NB4 (cell line): ENCODE measurements at regions not wholly inside any gene's neighbourhood (a gene's known extent, or its start where the extent isn't known, plus 50 kb on each side); places are given as distances from the start of the nearest gene placed in this dataset.

Source experiments
- CTCF ChIP-seq: IDR thresholded peaks from one replicate; pipeline ENCODE4 v1.5.1; 2012; ENCODE audit warnings: low read depth, low read length
- MAX ChIP-seq: IDR thresholded peaks from 2 replicates; pipeline ENCODE4 v1.6.1; 2011; ENCODE audit warnings: low read depth, low read length
- POLR2A ChIP-seq: IDR thresholded peaks from 2 replicates; pipeline ENCODE4 v1.6.1; 2011; ENCODE audit warnings: mild to moderate bottlenecking; ENCODE audit not compliant: insufficient read length; ENCODE audit errors: extremely low read depth

GRCh38 chr15:95286352-95286880 is 1044.1 kb upstream of the NR2F2 start:
- no peak for TF ChIP-seq POLR2A
- TF ChIP-seq CTCF, result no peak
- TF ChIP-seq MAX, result no peak
